ENCODE measurements at regions not wholly inside any gene's neighbourhood (a gene's known extent, or its start where the extent isn't known, plus 50 kb on each side); places are given as distances from the start of the nearest gene placed in this dataset.

GRCh38 chr7:17618652-17618974, 320.2 kb downstream of the AHR start:
- Histone ChIP-seq H3K4me1 (ENCODE audit: insufficient read depth, low read length, poor library complexity, severe bottlenecking) (no peaks in the 10 kb centered on the region), H3K9me3 (ENCODE audit: low read depth, low read length, poor library complexity, severe bottlenecking) (no peaks in the 10 kb centered on the region), H3K4me3 (ENCODE audit: low read depth, low read length, poor library complexity, severe bottlenecking) (no peak overlapping the region), H3K27me3 (replicated peaks; ENCODE audit: insufficient read depth, low read depth, low read length, poor library complexity) (no peaks in the 10 kb centered on the region), H3K36me3 (ENCODE audit: insufficient read depth, low read length, poor library complexity, severe bottlenecking) (no peaks in the 10 kb centered on the region), H3K27ac (ENCODE audit: low read depth, low read length, poor library complexity, severe bottlenecking) (no peak overlapping the region)
- CTCF ChIA-PET, result no interaction called here
- DNase-seq (ENCODE audit: low spot score), result no peak
- no TSS peak for BruUV-seq (replicated peaks)
- POLR2A ChIA-PET (ENCODE audit: low non-redundant PET), result no interaction called here
- TF ChIP-seq CTCF (conservative IDR thresholded peaks at IDR 0.05; ENCODE audit: low read depth, low read length) (no peak), EZH2 (IDR thresholded peaks at IDR 0.05; ENCODE audit: borderline replicate concordance, low read depth, low read length, poor library complexity, severe bottlenecking) (no peak)
- intact Hi-C loops (cut with micrococcal nuclease; ENCODE audit: unreplicated experiment), result no loop called here

DNA sequence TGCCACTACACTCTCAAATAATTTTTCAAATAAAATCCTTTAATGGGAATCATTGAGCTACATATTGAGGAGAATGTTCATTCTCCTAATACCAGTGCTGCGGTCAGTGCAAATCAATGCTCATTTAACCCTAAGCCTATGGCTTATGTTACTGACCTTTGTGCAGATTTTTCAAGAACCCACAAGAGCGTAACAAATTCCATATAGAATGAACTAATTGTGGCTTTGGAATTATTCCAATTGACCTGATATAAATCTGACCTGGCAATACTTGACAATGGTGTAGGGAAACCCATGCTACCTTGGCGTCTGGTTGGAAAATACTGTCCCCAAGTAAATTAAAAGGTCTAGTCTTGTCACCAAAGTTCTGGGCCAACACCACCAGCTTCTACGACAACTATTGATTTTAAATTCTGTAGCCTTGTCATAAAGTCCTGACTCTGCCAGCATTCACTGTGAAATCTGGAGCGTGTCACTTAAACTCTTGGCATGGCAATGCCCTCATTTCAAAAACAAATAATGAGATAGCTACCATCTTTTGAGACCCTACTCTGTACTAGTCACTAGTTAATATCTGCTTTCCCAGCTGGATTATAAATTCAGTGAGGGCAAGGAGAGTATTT, 320.9 kb downstream of the AHR start:
- intact Hi-C loops (cut with micrococcal nuclease; ENCODE audit: unreplicated experiment), result no loop called here
- DNase-seq (ENCODE audit: low spot score), result no peak
- no peaks in the 10 kb centered on the region for H3K27me3 ChIP-seq (replicated peaks; ENCODE audit: insufficient read depth, low read depth, low read length, poor library complexity)
- H3K27ac ChIP-seq (ENCODE audit: low read depth, low read length, poor library complexity, severe bottlenecking), result no peak overlapping the region
- no peak overlapping the region for H3K4me3 ChIP-seq (ENCODE audit: low read depth, low read length, poor library complexity, severe bottlenecking)
- no peaks in the 10 kb centered on the region for H3K36me3 ChIP-seq (ENCODE audit: insufficient read depth, low read length, poor library complexity, severe bottlenecking)
- no peaks in the 10 kb centered on the region for H3K4me1 ChIP-seq (ENCODE audit: insufficient read depth, low read length, poor library complexity, severe bottlenecking)
- CTCF ChIA-PET, result no interaction called here
- TF ChIP-seq CTCF (conservative IDR thresholded peaks at IDR 0.05; ENCODE audit: low read depth, low read length), result no peak
- no peak for TF ChIP-seq EZH2 (IDR thresholded peaks at IDR 0.05; ENCODE audit: borderline replicate concordance, low read depth, low read length, poor library complexity, severe bottlenecking)
- H3K9me3 ChIP-seq (ENCODE audit: low read depth, low read length, poor library complexity, severe bottlenecking), result no peaks in the 10 kb centered on the region
- POLR2A ChIA-PET (ENCODE audit: low non-redundant PET), result no interaction called here
- no TSS peak for BruUV-seq (replicated peaks)

- H3K36me3 ChIP-seq (ENCODE audit: insufficient read depth, low read length, poor library complexity, severe bottlenecking), result no peaks in the 10 kb centered on the region
- no TSS peak for BruUV-seq (replicated peaks)
- H3K27ac ChIP-seq (ENCODE audit: low read depth, low read length, poor library complexity, severe bottlenecking), result no peak overlapping the region
- H3K27me3 ChIP-seq (replicated peaks; ENCODE audit: insufficient read depth, low read depth, low read length, poor library complexity), result no peaks in the 10 kb centered on the region
- no peaks in the 10 kb centered on the region for H3K9me3 ChIP-seq (ENCODE audit: low read depth, low read length, poor library complexity, severe bottlenecking)
- no peak overlapping the region for H3K4me3 ChIP-seq (ENCODE audit: low read depth, low read length, poor library complexity, severe bottlenecking)
- H3K4me1 ChIP-seq (ENCODE audit: insufficient read depth, low read length, poor library complexity, severe bottlenecking), result no peaks in the 10 kb centered on the region
- intact Hi-C loops (cut with micrococcal nuclease; ENCODE audit: unreplicated experiment), result no loop called here
- ChIA-PET POLR2A (ENCODE audit: low non-redundant PET) (no interaction called here), CTCF (interaction anchor here (0.5 kb wide), 1 partner anchor 607 kb away, joined by 3 read pairs; no protein-coding TSS in a partner anchor)
- TF ChIP-seq CTCF (conservative IDR thresholded peaks at IDR 0.05; ENCODE audit: low read depth, low read length) (no peak), EZH2 (IDR thresholded peaks at IDR 0.05; ENCODE audit: borderline replicate concordance, low read depth, low read length, poor library complexity, severe bottlenecking) (no peak)
- DNase-seq (ENCODE audit: low spot score), result no peak
These were observed 319.7 kb downstream of the SNX13 start for GRCh38 chr7:17620566-17620965.
